ENCODE measurements at regions not wholly inside any gene's neighbourhood (a gene's known extent, or its start where the extent isn't known, plus 50 kb on each side); places are given as distances from the start of the nearest gene placed in this dataset.

DNA sequence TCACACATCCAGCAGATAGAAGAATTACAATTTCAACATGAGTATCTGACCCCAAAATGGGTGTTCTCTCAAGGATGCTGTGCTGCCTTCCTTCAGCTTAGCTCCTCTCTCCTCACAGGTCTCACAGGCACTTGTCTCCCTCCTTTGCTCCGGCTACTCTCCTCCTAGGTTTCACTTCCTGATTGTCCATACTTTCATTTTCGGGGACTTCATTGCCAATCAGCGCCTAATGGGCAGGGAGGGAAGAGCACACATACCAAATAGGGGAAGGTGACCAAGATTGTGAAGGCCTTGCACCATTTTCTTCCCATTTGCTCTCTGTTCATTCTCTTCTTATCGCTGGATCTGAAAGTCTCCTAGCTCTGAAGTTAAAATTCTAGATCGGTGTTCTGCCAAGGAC lies 125.4 kb upstream of the EOLA2 start:
- no peaks in the 10 kb centered on the region for H3K27me3 ChIP-seq (ENCODE audit: control insufficient read depth in 1 of 2, insufficient read depth in 2 of 2, low read length in 2 of 2)
- H3K4me1 ChIP-seq (ENCODE audit: insufficient read depth, low read length): no peaks in the 10 kb centered on the region
- intact Hi-C loops (cut with micrococcal nuclease; ENCODE audit: unreplicated experiment): no loop called here
- in situ Hi-C loops (cut with HindIII; ENCODE audit: extremely low pct_ligation_motif_present, low pct_unique_long_range_greater_than_20kb): no loop called here
- no TSS peak for BruUV-seq (replicated peaks)
- no peaks in the 10 kb centered on the region for H3K36me3 ChIP-seq (replicated peaks in 1 of 2; ENCODE audit: control insufficient read depth in 1 of 2, insufficient read depth in 2 of 2, low read length in 2 of 2)
- TF ChIP-seq ZNF331 (CRISPR knock-in tag; IDR thresholded peaks at IDR 0.05): no peak
- no peak for TF ChIP-seq MAFK (conservative IDR thresholded peaks at IDR 0.05 in 1 of 2, IDR thresholded peaks at IDR 0.05 in 1 of 2; ENCODE audit: low read length in 2 of 2)
- TF ChIP-seq, protein P1, sequence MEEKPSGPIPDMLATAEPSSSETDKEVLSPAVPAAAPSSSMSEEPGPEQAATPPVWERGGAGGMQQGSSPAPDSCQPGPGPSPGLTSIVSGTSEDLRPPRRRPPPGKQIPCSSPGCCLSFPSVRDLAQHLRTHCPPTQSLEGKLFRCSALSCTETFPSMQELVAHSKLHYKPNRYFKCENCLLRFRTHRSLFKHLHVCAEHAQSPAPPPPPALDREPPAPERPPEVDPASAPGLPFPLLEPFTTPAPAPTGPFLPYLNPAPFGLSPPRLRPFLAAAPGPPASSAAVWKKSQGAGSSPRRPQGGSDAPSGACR (CRISPR knock-in tag; IDR thresholded peaks at IDR 0.05): no peak
- no peak for TF ChIP-seq ZMYM3 (CRISPR knock-in tag; IDR thresholded peaks at IDR 0.05)
- no peak for TF ChIP-seq ZNF317 (CRISPR knock-in tag; IDR thresholded peaks at IDR 0.05)
- no peak for TF ChIP-seq TBP (CRISPR knock-in tag; IDR thresholded peaks at IDR 0.05)
- TF ChIP-seq TMF1 (CRISPR knock-in tag; IDR thresholded peaks at IDR 0.05; ENCODE audit: low read depth): no peak
- no peak for TF ChIP-seq ZNF382 (CRISPR knock-in tag; IDR thresholded peaks at IDR 0.05; ENCODE audit: borderline replicate concordance)
- TF ChIP-seq, protein P2, sequence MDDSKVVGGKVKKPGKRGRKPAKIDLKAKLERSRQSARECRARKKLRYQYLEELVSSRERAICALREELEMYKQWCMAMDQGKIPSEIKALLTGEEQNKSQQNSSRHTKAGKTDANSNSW (CRISPR knock-in tag; IDR thresholded peaks at IDR 0.05; ENCODE audit: borderline replicate concordance): no peak
- no peak for TF ChIP-seq SRSF1 (optimal IDR thresholded peaks at IDR 0.05; ENCODE audit: low read depth, low read length)
- TF ChIP-seq ATF7 (IDR thresholded peaks at IDR 0.05): no peak
- TF ChIP-seq ATF7 (CRISPR knock-in tag; IDR thresholded peaks at IDR 0.05): no peak
- TF ChIP-seq MED13 (CRISPR knock-in tag; IDR thresholded peaks at IDR 0.05): no peak
- no peak for TF ChIP-seq NFE2L2 (IDR thresholded peaks at IDR 0.05; ENCODE audit: low read length)
- TF ChIP-seq, protein P3, sequence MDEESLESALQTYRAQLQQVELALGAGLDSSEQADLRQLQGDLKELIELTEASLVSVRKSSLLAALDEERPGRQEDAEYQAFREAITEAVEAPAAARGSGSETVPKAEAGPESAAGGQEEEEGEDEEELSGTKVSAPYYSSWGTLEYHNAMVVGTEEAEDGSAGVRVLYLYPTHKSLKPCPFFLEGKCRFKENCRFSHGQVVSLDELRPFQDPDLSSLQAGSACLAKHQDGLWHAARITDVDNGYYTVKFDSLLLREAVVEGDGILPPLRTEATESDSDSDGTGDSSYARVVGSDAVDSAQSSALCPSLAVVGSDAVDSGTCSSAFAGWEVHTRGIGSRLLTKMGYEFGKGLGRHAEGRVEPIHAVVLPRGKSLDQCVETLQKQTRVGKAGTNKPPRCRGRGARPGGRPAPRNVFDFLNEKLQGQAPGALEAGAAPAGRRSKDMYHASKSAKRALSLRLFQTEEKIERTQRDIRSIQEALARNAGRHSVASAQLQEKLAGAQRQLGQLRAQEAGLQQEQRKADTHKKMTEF (CRISPR knock-in tag; IDR thresholded peaks at IDR 0.05): no peak
- no peak overlapping the region for H2AFZ ChIP-seq (ENCODE audit: low read length)
- no peak overlapping the region for H3K9ac ChIP-seq (ENCODE audit: insufficient read depth, low read depth, low read length)
- FAIRE-seq (no peak), ATAC-seq (no peak), DNase-seq (ENCODE audit: low spot score) (no peak)
- POLR2A ChIA-PET: no interaction called here
- peak overlapping the region; percentile 40; the same call in 1 of the 2 replicates for H3K4me2 ChIP-seq (ENCODE audit: low read depth, low read length)
- WGBS (ENCODE audit: low lambda C conversion rate): 37% methylated on average over 5 of the region's 5 CpGs
- no peaks in the 10 kb centered on the region for H3K9me3 ChIP-seq (ENCODE audit: low read length)
- H4K20me1 ChIP-seq (ENCODE audit: insufficient read depth, low read length): no peaks in the 10 kb centered on the region
- no peak overlapping the region for H3K27ac ChIP-seq (ENCODE audit: extremely low read length, insufficient read depth, low read length)
- CTCF ChIA-PET (ENCODE audit: low intra/inter-chr PET ratio, low total read pairs): no interaction called here
- H3K4me3 ChIP-seq (replicated peaks in 1 of 3; ENCODE audit: insufficient read depth in 1 of 3, low read depth in 2 of 3, low read length in 3 of 3): no peak overlapping the region
- no peaks in the 10 kb centered on the region for H3K79me2 ChIP-seq (ENCODE audit: insufficient read depth, low read length)

Data from HepG2 (cell line).